Activated T-cell treated with anti-CD3 and anti-CD28 coated beads for 4 hours (primary cell): ENCODE measurements at regions not wholly inside any gene's neighbourhood (a gene's known extent, or its start where the extent isn't known, plus 50 kb on each side); places are given as distances from the start of the nearest gene placed in this dataset.

Experiments used
- DNase-seq: peaks from one replicate; pipeline ENCODE4 v3.0.0-alpha.2; 2020

DNA sequence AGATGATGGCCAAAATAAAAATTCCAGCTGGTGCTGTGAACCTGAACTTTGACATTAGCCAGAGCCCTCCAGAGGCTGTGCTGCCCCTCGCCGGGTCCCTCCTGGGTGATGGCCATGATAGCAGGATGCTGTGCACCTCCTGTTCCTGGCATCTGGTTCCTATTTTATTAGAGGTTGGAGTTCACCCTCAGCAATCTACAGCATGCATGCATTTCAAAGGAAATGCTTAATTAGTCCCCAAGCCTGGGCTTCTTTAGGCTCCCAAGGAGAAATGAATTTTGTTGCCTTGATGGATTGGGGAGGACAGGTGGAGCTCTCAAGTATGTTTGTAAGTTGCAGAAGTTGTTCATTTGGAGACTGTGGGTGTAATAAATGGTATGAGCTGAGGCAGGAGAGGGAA is 166.9 kb downstream of the GLI2 start:
- DNase-seq = no peak

DNA sequence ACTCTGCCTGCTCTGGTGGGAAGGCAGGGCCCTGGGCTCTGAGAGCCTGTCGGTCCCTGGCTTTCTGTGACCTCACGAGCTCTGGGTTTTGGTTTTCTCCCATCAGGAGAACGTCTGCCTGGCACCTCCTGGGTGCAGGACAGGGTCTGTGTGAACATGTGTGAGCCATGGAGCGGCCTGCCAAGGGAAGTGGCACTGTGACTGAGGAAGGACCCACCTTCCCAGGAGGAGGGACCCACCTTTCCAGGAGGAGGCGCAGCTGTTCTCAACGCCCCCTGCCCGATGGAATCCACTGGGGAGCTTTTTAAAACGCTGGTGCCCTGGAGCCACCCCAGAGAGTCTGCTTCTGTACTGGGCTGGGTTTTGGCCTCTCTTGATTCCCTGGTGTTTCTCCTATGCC is 168.7 kb downstream of the GLI2 start:
- DNase-seq = no peak

DNA sequence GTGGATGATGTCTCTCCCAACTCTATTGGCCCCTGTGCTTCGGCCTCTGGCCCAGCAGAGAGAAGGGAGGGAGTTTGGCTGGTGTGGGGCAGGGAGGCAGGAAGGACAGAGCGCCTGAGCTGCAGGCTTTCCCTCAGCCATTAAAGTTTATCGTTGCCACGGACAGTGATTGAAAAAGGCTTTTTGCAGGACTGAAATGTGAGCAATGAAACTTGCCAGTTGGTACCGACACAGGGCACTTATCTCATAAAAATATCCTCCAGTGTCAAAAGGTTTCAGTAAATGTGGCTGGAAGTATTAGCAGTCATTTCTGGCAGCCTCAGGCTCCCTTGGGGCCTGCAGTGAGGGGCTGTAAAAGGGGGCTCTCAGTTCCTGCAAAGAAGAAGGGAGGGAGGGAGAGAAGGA is 169.2 kb downstream of the GLI2 start:
- DNase-seq = no peak

DNA sequence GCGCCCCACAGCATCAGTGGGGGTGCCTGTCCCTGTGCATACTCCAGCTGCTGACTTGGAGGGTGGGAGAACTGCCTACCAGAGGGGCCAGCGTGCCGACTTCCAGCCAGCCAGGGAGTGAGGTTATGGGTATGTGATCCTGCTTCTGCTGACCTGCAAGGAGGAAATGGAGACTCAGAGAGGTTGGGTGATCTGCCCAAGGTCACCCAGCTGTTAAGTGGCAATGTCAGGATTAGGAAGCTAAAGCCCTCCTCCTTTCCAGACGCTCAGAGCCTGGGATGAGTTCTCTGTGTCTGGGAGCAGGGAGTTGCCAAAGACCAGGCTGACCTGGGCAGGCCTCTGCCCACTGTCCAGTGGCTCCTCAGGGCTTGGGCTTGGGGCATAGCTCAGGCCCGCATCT is 169.6 kb downstream of the GLI2 start:
- DNase-seq = no peak

DNA sequence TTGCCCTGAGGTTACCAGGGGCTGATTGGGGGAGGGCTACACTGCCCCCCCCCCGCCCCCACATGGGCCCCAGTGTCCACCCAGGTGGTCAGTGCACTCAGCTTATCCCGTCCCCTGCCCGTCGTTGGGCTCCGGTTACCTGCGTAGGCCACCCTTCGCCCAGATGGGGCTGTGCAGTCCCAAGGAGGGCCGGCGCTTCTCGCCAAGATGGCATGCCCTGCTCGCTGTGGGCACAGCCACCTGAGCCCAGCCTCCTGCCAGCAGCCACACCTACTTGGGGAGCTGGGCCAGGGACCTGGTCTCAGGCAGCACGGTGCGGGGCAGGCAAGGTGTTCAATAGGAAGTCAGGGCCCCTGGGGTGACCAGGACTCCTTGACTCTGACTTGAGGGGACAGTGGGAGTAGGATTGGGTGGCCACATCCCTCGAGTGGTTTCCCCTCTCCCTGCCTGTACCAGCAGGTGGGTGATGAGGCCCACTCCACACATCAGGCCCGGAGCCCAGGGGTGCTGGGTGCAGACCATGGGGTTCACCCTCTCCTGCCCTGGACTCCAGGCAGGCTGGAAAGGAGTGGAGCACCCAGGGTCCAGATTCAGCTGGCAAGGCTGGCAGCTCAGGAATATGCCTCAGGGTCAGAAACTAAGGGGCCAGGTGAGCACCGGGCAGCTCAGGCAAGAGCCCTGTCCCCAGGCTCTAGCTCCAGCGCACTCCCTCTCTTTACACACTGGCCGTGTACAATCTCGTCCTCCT is 170.3 kb downstream of the GLI2 start:
- DNase-seq = no peak

DNA sequence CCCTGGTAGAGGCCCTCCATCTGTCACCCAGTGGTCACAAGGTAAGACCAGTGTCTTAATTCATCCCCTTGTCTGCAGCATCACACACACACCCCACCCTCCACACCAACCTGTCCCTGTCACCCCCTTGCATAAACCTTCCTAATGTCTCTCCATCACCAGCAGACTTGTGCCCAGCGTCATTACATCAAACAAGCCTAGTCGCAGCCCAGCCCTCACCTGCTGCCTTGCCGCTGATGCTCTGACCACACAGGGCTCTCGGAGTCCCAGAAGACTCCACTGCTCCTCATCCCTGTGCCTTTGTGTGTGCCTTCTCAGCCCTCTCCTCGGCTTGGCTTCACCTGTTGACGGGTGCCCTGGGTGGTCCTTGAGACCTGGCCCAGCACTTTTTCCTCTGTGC is 171.2 kb downstream of the GLI2 start:
- no peak for DNase-seq

DNA sequence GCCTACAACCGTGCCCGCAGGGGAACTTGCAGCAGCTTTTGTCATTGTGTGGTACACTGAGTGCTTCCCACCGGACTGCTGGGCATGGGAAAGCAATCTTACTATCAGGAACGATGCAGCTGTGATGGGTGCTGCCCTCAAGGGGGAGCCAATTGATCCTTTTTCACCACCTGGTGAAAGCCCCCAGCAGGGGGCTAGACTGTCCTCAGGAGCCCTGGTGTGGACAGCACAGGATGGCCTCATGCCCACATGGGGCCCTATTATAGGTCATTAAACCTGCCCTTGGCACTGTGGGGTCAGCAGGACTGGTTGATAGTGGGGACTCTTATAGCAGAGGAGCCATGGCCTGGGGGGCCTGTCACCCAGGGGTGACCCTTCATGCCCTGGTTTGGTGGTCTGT is 172.2 kb downstream of the GLI2 start:
- no peak for DNase-seq

DNA sequence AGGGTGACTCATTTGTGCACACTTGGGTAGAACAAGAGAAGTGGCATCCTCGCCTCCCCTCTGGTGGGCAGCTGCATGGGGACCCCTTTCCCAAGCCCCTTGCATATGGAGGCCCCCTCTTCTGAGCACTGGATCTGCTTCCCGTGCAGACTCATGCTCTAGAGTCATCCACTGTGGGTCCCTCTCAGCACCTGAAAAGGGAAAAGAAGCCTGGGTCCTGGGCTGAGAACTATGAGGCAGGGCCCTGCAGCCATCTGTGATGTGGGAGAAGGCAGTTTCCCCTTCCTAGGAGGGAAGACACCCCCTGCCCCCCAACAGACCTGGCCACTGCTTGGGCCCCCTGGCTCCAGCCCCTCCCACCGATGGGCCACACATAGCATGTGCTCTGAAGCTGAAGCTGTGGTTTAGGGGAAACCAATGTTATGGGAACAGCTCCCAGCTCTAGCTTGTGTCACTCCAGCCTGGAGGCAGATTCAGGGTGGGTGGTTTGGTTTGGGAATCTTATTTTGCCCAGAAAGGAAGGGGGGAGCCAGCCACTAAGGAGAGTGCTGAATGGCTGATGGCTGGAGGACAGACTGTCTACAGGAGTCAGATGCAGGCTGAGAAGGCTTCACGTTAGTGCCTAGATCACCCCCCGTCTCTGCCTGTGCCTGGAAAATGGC is 172.8 kb downstream of the GLI2 start:
- no peak for DNase-seq

DNA sequence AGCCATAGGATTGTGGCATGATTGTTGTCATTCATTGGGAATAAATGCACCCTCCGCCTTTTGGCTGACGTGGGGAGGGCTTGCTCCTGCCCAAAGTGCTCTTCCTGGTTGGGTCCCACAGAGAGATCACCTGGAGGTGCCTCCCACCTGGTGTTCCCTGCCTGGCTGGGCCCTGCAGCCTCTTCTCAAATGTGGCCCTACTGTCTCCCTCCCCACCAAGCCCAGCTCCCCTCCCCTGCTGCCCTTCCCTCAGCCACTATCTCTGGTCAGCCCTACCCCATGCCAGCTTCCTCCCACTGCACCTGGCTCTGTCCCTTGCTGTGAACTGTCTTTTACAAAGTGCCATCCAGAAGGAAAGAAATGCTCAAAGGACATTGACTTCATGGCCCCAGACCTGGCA is 173.4 kb downstream of the GLI2 start:
- no peak for DNase-seq

DNA sequence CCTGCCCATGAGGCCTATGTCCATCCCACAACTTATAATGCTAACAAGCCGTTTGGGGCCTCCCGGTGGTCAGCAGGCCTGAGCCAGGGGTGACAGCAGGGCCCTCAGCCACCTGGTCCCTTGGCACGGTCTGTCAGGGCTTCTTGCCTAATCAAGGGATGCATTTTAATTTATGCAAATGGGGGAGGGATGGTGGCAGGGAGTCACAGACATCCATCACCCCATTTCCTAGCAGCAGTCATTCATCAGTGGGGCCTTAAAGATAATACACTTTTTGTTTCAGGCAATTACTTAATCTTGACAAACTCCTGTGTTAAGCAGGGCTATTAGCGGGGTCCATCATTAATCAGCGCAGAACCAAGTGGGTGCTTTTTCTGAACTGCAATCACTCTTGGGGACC is 174.5 kb downstream of the GLI2 start:
- no peak for DNase-seq

DNA sequence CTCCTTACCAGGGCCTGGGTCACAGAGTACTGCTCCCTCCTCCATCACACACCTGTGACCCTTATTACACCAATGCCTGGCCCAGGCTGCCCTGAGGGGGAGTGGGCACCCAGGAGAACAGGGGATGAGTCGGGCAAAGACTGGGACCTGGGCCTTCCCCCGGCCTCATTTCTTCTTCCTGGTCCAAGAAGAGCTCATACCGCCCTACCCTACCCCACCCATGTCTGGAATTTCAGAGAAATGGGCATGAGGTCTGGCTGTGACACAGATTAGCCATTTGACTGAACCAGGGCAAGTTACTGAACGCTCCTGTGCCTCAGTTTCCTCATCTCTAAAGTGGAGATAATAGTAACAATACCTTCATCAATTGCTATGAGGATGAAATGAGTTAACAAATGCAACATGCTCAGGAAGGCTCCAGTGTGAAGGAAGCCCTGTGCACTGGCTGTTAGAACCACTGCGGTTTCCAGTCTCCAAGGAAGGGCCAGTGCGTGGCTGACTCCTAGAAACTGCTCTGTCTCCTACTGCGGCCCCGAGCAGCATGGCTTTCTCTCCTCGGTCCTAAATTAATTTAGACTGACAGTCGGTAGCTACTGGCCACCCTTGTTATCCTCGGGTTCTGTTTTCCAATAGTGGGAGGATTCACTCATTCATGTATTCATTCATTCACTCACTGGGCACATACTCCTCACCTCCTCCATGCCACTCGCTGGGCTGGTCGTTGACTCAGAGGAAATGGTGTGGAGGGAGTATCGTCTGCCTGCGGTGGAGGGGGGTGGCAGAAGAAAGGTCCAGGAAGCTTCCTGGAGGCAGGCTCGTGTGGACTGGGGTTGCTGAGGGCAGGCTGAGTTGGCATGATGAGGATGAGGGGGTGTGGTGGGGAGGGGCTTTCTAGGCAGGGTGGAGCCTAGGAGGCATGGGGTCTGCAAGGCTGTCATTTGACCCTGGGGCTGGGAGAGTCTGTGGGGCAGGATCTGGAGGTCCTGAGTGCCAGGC is 175.6 kb downstream of the GLI2 start:
- DNase-seq = no peak

DNA sequence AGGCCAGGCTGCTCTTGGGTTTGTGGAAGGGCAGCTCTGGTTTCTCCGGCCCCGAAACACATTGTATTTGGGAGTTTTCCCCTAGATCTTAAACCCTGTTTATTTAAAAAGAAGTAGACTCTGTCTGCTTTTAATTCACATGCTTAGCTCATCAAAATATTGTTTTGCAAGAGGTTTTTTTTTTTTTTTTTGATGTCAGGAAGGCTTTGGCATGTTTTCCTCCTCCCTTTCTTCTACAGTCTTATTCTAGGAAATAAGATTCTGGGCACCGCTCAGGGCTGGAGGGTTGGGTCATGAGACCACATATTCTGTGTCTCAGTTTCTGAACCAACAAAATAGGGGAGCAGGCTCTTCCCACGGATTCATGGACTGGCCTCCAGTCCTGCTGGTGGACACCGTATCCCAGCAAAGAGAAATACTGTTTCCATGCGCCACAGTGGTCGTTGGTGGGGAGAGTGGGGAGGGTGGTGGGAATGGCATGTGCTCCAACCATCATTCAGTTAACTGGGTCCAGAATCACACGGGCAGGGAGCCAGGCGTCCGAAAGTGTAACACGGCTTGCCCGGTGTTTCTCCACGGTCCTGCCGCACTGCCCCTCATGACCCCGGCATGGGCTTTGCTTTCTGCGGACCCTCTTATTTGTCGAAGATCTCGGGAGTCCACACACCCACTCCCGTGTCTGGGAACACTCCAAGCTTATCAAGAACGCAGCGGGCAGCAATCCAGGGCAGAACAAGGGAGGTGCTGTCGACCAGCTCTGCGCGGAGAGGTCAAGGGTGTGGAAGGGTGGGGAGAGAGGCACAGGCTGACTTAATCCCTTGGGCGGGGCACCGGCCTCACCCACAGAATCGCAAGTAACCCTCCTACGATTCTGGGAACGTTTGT is 176.7 kb downstream of the GLI2 start:
- no peak for DNase-seq

DNA sequence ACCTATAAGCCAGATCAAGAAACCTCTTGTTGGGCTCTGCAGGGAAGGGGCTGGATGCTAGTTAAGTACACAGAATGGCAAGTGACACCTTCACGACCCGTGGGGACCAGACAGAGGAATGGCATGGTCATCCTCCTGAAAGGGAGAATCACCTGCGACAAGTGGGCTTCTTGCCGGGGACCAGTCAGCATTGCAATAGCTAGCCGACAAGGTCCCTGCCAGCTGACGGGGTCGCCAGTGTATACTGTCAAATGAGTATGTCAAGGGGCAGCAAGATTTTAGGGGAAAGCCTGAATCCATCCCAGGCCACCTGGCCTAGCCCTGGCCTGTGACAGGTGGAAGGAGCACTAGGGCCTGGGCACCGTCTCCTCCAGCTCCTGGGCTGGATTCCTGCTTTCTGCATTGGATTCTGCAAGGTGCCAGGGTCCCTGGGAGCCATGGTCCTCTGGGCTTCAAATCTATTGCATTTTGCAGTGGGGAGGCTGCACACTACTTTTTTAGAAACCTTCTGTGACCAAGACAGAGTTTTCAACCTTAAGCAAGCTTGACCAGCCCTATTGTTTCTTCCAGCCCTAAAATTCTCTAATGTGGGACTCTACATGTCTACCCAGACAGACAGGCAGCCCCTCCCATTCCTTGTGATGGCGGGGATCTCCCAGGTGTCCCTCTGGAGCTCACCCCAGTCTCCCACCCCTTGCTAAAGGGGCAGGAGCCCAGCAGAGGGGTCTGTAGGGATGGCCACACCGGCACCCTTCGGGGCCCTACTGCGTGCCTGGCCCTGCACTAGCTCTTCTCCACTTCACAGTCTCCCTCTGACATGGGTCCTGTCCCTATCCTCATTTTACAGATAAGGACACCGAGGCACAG is 178.5 kb downstream of the GLI2 start:
- no peak for DNase-seq

DNA sequence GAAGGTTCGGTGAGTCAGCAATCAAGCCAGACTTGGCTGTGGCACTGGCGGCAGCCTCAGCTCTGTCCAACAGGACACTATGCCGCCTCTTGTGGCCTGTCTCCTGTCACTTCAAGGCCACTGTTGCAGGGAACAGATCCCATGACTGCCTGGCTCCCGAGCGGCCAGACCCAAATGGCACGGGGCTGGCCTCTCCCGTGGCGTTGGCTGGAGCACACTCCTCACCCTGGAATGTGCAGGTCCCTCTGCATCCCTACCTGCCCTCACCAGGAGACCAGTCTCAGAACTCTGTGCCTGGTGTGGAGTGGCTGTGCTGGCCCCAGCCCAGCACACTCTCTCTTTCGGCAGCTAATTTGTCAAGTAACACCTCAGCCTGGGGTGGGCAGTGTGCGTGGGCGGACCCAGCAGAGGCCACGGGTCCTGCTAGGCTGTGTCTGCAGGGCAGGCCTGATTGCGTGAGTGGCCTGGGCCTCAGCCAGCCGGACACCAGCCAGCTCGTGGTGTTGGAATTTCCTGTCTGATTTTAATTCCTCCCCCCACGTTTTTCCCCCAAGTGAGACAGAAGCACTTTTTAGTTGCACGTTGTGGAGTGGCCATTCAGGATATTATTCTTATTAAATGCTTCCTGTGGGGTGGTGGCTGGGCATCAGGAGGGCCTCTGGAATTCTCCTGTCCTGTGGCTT is 179.3 kb downstream of the GLI2 start:
- no peak for DNase-seq

DNA sequence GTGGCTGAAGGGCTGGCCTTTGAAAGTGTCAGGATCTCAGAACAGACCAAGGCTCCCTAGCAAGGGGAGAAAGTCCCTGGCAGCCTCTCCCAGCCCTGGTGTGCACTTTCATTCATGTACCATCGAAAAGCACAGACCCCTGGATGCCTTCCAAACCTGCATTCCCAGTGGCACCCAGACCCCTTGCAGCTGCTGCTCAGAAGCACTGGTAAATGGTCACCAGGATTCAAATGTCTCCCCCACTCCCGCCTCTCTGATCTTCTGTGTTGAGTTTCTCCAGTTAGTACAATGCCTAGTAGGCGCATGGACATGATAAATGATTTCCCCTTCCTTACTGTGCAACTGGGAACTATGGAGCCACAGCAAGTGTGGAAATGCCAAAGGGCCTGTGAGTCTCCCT is 180.0 kb downstream of the GLI2 start:
- DNase-seq = no peak

DNA sequence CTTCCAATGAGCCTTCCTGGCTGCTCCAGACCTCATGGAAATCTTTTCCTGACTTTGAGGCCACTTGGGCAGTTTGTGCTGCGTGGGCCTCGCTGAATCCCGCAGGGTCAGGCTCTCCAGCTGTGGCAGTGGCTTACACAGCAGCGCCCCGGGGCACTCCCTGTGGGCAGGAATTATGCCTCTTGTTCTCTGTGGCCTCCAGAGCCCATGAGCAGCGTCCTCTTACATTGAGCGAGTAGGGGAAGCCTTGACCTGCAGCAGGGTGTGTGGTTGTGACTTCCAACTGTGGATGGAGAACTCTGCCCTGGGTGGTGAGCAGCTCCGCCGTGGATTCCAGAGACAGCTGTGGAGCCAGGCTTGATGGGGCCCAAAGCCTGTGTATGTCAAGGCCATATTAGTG is 180.8 kb downstream of the GLI2 start:
- no peak for DNase-seq

DNA sequence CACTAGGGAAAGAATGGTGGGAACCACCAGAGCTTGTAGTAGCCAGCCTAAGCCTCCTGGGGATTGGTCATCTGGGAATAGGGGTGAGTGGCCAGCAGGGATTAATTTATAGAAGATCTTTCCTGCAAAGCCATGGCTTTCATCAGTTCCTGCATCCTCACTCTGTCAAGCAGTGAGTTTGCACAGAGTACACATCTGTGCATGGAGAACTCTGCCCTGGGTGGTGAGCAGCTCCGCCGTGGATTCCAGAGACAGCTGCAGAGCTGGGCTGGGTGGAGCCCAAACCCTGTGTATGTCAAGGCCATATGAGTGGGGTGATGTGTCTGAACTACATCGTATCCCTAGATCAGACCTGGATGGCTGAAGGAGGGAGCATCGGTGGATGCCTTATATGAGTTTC is 182.2 kb downstream of the GLI2 start:
- no peak for DNase-seq

DNA sequence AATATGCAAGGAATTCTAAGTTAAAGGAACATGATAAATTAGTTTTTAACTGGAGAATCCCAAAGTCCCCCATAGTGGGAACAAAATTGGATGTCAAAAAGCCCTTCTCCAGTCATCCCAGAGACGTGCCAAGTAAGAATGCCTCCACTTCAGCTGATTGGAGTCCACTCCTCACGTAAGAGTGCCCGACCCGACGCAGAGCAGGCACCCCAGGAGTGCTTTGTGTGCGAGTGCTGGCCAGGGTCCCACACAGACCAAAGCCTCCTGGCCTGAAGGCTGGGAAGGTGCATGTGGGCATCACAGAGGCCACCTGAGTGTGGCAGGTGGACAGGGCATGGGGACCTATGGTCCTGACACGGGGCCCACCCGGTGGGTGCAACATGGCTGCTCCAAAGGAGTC is 183.5 kb downstream of the GLI2 start:
- DNase-seq = no peak

DNA sequence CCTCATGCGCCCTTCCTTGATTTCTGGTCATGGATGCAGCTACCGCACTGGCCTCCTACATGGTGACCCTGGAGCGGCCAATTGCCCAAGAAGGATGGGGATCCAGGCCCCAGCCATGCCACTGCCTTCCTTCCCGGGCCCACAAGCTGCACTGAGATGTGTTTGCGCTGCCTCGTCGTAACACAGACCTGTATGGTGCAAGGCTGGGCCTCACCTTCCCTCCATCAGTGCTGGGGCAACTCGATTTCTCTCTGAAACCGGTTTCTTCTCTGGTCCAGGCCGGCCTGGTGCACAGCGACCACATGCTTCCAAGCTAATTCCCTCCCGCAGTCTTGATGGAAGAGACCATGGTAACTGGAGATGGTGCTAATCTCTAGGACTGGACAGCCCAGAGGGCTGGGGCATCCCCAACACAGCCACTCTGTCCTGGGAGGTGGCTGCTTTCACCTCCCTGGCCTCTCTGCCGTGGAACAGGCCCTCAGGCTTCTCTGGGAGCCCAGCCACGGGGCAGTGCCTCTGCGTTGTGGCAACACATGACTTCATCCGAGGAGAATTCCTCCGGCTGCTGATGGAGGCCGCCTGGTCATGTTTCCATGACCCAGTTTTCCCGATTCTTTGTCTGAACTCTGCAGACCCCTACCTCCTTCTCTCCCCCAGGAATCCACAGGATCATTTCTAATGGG is 184.2 kb downstream of the GLI2 start:
- DNase-seq = no peak

DNA sequence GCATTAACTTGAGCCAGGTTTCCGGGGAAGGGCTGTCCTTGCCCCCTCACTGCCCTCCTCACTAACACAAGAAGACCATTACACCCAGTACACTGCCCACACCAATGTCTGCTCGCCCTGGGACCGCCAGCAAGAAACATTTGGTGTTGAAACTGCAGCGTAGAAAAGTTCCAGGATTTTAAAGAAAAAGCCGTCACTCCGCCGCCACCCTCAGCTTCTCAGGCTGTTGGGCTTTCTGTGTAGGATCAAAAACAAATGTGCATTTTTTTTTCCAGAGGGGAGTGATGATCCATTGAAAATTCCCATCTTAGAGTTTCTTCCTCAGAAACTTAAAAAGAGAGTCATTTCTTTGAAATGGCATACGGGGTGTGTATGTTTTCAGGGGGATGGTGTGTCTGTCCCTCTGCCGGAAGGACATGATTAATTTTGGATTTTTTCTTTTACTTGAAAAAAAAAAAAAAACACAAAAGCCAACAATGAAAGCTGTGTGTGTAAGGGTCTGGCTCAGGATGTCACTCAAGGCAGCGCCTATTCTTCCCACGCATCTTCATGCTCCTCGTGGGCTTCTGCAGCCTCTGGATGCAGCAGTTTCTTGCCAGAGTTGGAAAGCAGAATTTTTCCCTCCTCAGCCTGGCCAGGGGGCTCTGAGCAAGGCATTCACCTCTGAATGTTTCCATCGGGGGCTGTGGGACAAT is 184.9 kb downstream of the GLI2 start:
- no peak for DNase-seq
